Nephron progenitor cell (in vitro differentiated cells): ENCODE measurements at regions not wholly inside any gene's neighbourhood (a gene's known extent, or its start where the extent isn't known, plus 50 kb on each side); places are given as distances from the start of the nearest gene placed in this dataset.

Experiments
- DNase-seq: peaks from one replicate; pipeline ENCODE4 v3.0.0; 2021
- H3K27ac Mint-ChIP-seq: 2 replicates; pipeline ENCODE4 v1.8.0; 2021; ENCODE audit warnings: mild to moderate bottlenecking, moderate library complexity, mixed read lengths
- H3K27me3 Mint-ChIP-seq: 2 replicates; pipeline ENCODE4 v1.8.0; 2021; ENCODE audit warnings: mild to moderate bottlenecking, low read depth, mixed read lengths; ENCODE audit not compliant: poor library complexity
- H3K36me3 Mint-ChIP-seq: 2 replicates; pipeline ENCODE4 v1.8.0; 2021; ENCODE audit warnings: low read depth, mixed read lengths
- H3K4me1 Mint-ChIP-seq: 2 replicates; pipeline ENCODE4 v1.8.0; 2021; ENCODE audit warnings: mixed read lengths
- H3K4me3 Mint-ChIP-seq: 2 replicates; pipeline ENCODE4 v1.8.0; 2021; ENCODE audit warnings: mild to moderate bottlenecking, moderate library complexity, mixed read lengths
- H3K9me3 Mint-ChIP-seq: 2 replicates; pipeline ENCODE4 v1.8.0; 2021; ENCODE audit warnings: mild to moderate bottlenecking, moderate library complexity, mixed read lengths
- CTCF ChIP-seq: fragments of 200-600 bp; sonication (generic); IDR thresholded peaks from 2 replicates; pipeline ENCODE4 v1.5.0; 2021; ENCODE audit warnings: antibody characterized with exemption

GRCh38 chr2:78535395-78535794 is 490.1 kb upstream of the REG3G start:
- no peak for TF ChIP-seq CTCF
- H3K4me3 Mint-ChIP-seq, result no peak overlapping the region
- no peak for DNase-seq
- no peaks in the 10 kb centered on the region for H3K27me3 Mint-ChIP-seq
- H3K27ac Mint-ChIP-seq, result no peak overlapping the region
- no peaks in the 10 kb centered on the region for H3K36me3 Mint-ChIP-seq
- H3K9me3 Mint-ChIP-seq, result no peaks in the 10 kb centered on the region
- H3K4me1 Mint-ChIP-seq, result no peaks in the 10 kb centered on the region

GRCh38 chr2:78538322-78538721 is 487.2 kb upstream of the REG3G start:
- Mint-ChIP-seq H3K27ac (no peak overlapping the region), H3K4me1 (no peaks in the 10 kb centered on the region), H3K36me3 (no peaks in the 10 kb centered on the region), H3K27me3 (no peaks in the 10 kb centered on the region), H3K4me3 (no peak overlapping the region), H3K9me3 (peaks cover 5% of the 10 kb centered on the region)
- no peak for TF ChIP-seq CTCF
- DNase-seq, result no peak

GRCh38 chr2:78540255-78540654 is 485.2 kb upstream of the REG3G start:
- H3K9me3 Mint-ChIP-seq, result peaks cover 5% of the 10 kb centered on the region

GRCh38 chr2:78541088-78541450 is 484.4 kb upstream of the REG3G start:
- no peak overlapping the region for H3K27ac Mint-ChIP-seq
- H3K4me3 Mint-ChIP-seq, result no peak overlapping the region
- no peaks in the 10 kb centered on the region for H3K36me3 Mint-ChIP-seq
- no peak for DNase-seq
- TF ChIP-seq CTCF, result no peak
- no peaks in the 10 kb centered on the region for H3K4me1 Mint-ChIP-seq
- no peaks in the 10 kb centered on the region for H3K27me3 Mint-ChIP-seq
- H3K9me3 Mint-ChIP-seq, result peaks cover 5% of the 10 kb centered on the region

More at GRCh38 chr2:78540255-78540654, 485.2 kb upstream of the REG3G start:
- TF ChIP-seq CTCF, result no peak
- H3K27me3 Mint-ChIP-seq, result no peaks in the 10 kb centered on the region
- H3K36me3 Mint-ChIP-seq, result no peaks in the 10 kb centered on the region
- no peak for DNase-seq
- no peak overlapping the region for H3K4me3 Mint-ChIP-seq
- H3K27ac Mint-ChIP-seq, result no peak overlapping the region
- no peaks in the 10 kb centered on the region for H3K4me1 Mint-ChIP-seq

GRCh38 chr2:78541451-78542267 is 483.8 kb upstream of the REG3G start:
- H3K9me3 Mint-ChIP-seq, result peaks cover 5% of the 10 kb centered on the region
- no peak for TF ChIP-seq CTCF
- H3K4me3 Mint-ChIP-seq, result no peak overlapping the region
- no peaks in the 10 kb centered on the region for H3K27me3 Mint-ChIP-seq
- DNase-seq, result no peak
- no peak overlapping the region for H3K27ac Mint-ChIP-seq
- H3K36me3 Mint-ChIP-seq, result no peaks in the 10 kb centered on the region
- H3K4me1 Mint-ChIP-seq, result no peaks in the 10 kb centered on the region

GRCh38 chr2:78546843-78547242 is 478.7 kb upstream of the REG3G start:
- Mint-ChIP-seq H3K27ac (no peak overlapping the region), H3K9me3 (peaks cover 5% of the 10 kb centered on the region), H3K27me3 (no peaks in the 10 kb centered on the region), H3K4me1 (no peaks in the 10 kb centered on the region), H3K4me3 (no peak overlapping the region), H3K36me3 (no peaks in the 10 kb centered on the region)
- no peak for DNase-seq
- no peak for TF ChIP-seq CTCF
